PC-9 (cell line): ENCODE measurements at regions not wholly inside any gene's neighbourhood (a gene's known extent, or its start where the extent isn't known, plus 50 kb on each side); places are given as distances from the start of the nearest gene placed in this dataset.

ENCODE experiments used
- BruUV-seq: library from RNA; stranded (reverse); fragments of 400-500 nt; replicated peaks from 2 replicates; lab custom pipeline; 2021; lab: Mats Ljungman, UMichigan
- CTCF ChIA-PET: fragments of 300-600 bp; sonication (Branson Sonifier 250); formaldehyde crosslinking; loops from one replicate; lab custom pipeline; 2022; ENCODE audit warnings: antibody characterized with exemption; lab: Charles Lee
- POLR2A ChIA-PET: fragments of 300-600 bp; sonication (Branson Sonifier 250); formaldehyde crosslinking; loops from one replicate; lab custom pipeline; 2022; ENCODE audit warnings: antibody characterized with exemption; ENCODE audit not compliant: unreplicated experiment; lab: Charles Lee
- DNase-seq, 2 experiments: peaks; one replicate each; pipeline versions ENCODE4 v3.0.0 to v3.0.0-alpha.2; 2015 to 2022; ENCODE audit warnings: mixed read lengths in 1 of 2
- H2AFZ ChIP-seq: fragments of 200-600 bp; sonication (generic); 2 replicates; pipeline ENCODE4 v1.8.1; 2017; ENCODE audit warnings: antibody characterized with exemption
- H3F3A ChIP-seq: fragments of 200-600 bp; sonication (generic); 2 replicates; pipeline ENCODE4 v1.8.1; 2017; ENCODE audit warnings: antibody characterized with exemption, mild to moderate bottlenecking, low read depth; ENCODE audit not compliant: insufficient read depth
- H3K27ac ChIP-seq: fragments of 200-600 bp; sonication (generic); 2 replicates; pipeline ENCODE4 v1.6.1; 2016; ENCODE audit warnings: mixed run types
- H3K27me3 ChIP-seq: fragments of 200-600 bp; sonication (generic); 2 replicates; pipeline ENCODE4 v1.6.1; 2016; ENCODE audit warnings: low read depth, mixed run types; ENCODE audit not compliant: insufficient read depth
- H3K36me3 ChIP-seq: fragments of 200-600 bp; sonication (generic); 2 replicates; pipeline ENCODE4 v1.6.1; 2016; ENCODE audit warnings: low read depth, mixed run types
- H3K4me1 ChIP-seq: fragments of 200-600 bp; sonication (generic); replicated peaks from 2 replicates; pipeline ENCODE4 v1.6.1; 2016; ENCODE audit warnings: mixed run types; ENCODE audit not compliant: insufficient read depth
- H3K4me2 ChIP-seq: fragments of 200-600 bp; sonication (generic); 2 replicates; pipeline ENCODE4 v1.6.1; 2017; ENCODE audit warnings: mixed run types
- H3K4me3 ChIP-seq: fragments of 200-600 bp; sonication (generic); 2 replicates; pipeline ENCODE4 v1.6.1; 2016; ENCODE audit warnings: mixed run types
- H3K79me2 ChIP-seq: fragments of 200-600 bp; sonication (generic); 2 replicates; pipeline ENCODE4 v1.6.1; 2017; ENCODE audit warnings: low read depth, mixed run types
- H3K9me2 ChIP-seq: fragments of 200-600 bp; sonication (generic); 2 replicates; pipeline ENCODE4 v1.8.1; 2017; ENCODE audit warnings: mild to moderate bottlenecking; ENCODE audit not compliant: insufficient read depth
- H3K9me3 ChIP-seq: fragments of 200-600 bp; sonication (generic); 2 replicates; pipeline ENCODE4 v1.8.1; 2016; ENCODE audit warnings: low read depth; ENCODE audit not compliant: insufficient read depth
- H4K20me1 ChIP-seq: fragments of 200-600 bp; sonication (generic); 2 replicates; pipeline ENCODE4 v1.8.1; 2017; ENCODE audit not compliant: insufficient read depth
- EZH2 ChIP-seq: fragments of 200-600 bp; sonication (generic); IDR thresholded peaks from 2 replicates; pipeline ENCODE4 v1.8.0; 2017; ENCODE audit warnings: antibody characterized with exemption, low read depth
- intact Hi-C: fragments of 100-400 bp; cut with micrococcal nuclease; formaldehyde crosslinking; loops from one replicate; pipeline ENCODE4 v1.10.0; 2022; ENCODE audit not compliant: unreplicated experiment
- TF ChIP-seq, protein P1 (sequence below): fragments of 200-600 bp; sonication (generic); conservative IDR thresholded peaks from 2 replicates; pipeline ENCODE4 v1.6.1; 2017; ENCODE audit warnings: mixed run types, antibody characterized with exemption, mild to moderate bottlenecking, moderate library complexity

DNA sequence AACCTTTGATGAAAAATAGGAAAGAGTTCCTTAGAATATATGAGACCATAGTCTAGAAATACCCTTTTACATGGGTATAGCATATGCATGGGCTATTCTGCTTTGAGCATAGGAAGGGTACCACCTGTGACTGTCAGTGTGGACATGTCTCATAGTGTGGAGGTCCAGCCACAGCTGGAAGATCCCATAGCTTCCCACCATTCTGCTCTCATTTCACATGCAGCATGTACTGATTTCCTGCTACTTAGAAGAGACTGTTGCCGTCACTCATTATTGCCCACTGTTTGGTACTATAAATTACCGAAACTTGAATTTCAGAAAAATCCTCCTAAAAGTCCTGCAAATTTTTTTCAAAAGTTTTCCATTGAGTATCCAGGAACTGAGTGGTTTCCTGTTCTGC is 477.8 kb upstream of the DAB2 start:
- intact Hi-C loops = no loop called here
- Histone ChIP-seq H4K20me1 (no peaks in the 10 kb centered on the region), H3K4me3 (no peak overlapping the region), H3K27ac (no peak overlapping the region), H3K36me3 (no peaks in the 10 kb centered on the region), H3K27me3 (no peaks in the 10 kb centered on the region), H3F3A (no peaks in the 10 kb centered on the region), H3K4me2 (no peak overlapping the region), H3K9me3 (no peaks in the 10 kb centered on the region), H3K4me1 (no peaks in the 10 kb centered on the region), H3K9me2 (no peaks in the 10 kb centered on the region), H3K79me2 (no peaks in the 10 kb centered on the region), H2AFZ (no peak overlapping the region)
- POLR2A ChIA-PET = interaction anchor here (0.6 kb wide), 1 partner anchor 303 kb away, joined by 9 read pairs; no protein-coding TSS in a partner anchor
- CTCF ChIA-PET = no interaction called here
- DNase-seq = no peak
- TF ChIP-seq, protein P1, sequence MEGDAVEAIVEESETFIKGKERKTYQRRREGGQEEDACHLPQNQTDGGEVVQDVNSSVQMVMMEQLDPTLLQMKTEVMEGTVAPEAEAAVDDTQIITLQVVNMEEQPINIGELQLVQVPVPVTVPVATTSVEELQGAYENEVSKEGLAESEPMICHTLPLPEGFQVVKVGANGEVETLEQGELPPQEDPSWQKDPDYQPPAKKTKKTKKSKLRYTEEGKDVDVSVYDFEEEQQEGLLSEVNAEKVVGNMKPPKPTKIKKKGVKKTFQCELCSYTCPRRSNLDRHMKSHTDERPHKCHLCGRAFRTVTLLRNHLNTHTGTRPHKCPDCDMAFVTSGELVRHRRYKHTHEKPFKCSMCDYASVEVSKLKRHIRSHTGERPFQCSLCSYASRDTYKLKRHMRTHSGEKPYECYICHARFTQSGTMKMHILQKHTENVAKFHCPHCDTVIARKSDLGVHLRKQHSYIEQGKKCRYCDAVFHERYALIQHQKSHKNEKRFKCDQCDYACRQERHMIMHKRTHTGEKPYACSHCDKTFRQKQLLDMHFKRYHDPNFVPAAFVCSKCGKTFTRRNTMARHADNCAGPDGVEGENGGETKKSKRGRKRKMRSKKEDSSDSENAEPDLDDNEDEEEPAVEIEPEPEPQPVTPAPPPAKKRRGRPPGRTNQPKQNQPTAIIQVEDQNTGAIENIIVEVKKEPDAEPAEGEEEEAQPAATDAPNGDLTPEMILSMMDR = no peak
- TF ChIP-seq EZH2 = no peak
- BruUV-seq = no TSS peak

DNA sequence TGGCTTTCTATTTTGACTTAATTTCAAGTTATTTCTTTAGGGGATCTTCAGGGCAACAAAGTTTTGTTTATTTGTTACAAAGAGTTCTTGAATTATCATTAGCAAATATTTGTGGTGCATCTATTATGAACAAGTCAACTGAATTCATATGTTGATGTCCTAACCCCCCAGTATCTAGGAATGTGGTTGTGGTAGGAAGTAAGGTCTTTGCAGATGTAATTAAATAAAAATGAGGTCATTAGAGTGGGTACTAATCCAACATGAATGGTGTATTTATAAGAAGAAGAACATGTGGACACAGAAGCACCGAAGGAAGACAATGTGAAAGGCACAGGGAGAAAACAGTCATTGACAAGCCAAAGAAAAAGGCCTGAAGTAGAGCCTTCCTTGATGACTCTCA is 474.0 kb upstream of the DAB2 start:
- no peaks in the 10 kb centered on the region for H3F3A ChIP-seq
- no peak overlapping the region for H3K4me2 ChIP-seq
- H3K27me3 ChIP-seq = no peaks in the 10 kb centered on the region
- no peak overlapping the region for H3K4me3 ChIP-seq
- ChIA-PET POLR2A (no interaction called here), CTCF (no interaction called here)
- BruUV-seq = no TSS peak
- H2AFZ ChIP-seq = no peak overlapping the region
- H4K20me1 ChIP-seq = no peaks in the 10 kb centered on the region
- H3K9me2 ChIP-seq = no peaks in the 10 kb centered on the region
- no peak for DNase-seq
- H3K9me3 ChIP-seq = no peaks in the 10 kb centered on the region
- TF ChIP-seq, protein P1 = no peak
- no peak for TF ChIP-seq EZH2
- intact Hi-C loops = no loop called here
- no peak overlapping the region for H3K27ac ChIP-seq
- H3K36me3 ChIP-seq = no peaks in the 10 kb centered on the region
- no peaks in the 10 kb centered on the region for H3K4me1 ChIP-seq
- no peaks in the 10 kb centered on the region for H3K79me2 ChIP-seq

DNA sequence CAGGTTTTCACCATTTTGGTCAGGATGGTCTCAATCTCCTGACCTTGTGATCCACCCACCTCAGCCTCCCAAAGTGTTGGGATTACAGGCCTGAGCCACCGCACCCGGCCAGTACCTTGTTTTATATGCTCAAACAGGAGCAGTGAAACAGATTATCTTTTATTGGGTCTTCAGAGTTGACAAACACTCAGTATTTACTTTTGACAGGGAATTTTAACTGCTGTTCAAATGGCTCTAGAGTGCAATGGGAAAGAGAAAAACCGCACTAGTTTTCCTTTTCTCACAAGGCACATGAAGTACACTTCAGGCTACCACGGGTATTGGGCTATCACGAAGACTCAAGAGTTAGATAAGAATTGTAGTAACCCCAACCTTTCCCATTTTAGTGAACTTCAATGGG is 471.9 kb upstream of the DAB2 start:
- BruUV-seq = no TSS peak
- Histone ChIP-seq H3K9me3 (no peaks in the 10 kb centered on the region), H3K36me3 (no peaks in the 10 kb centered on the region), H3K4me3 (no peak overlapping the region), H3K4me2 (no peak overlapping the region), H3K4me1 (no peaks in the 10 kb centered on the region), H3K9me2 (no peaks in the 10 kb centered on the region), H3F3A (no peaks in the 10 kb centered on the region), H3K27ac (no peak overlapping the region), H4K20me1 (no peaks in the 10 kb centered on the region), H2AFZ (no peak overlapping the region), H3K27me3 (no peaks in the 10 kb centered on the region), H3K79me2 (no peaks in the 10 kb centered on the region)
- ChIA-PET CTCF (no interaction called here), POLR2A (no interaction called here)
- DNase-seq = no peak
- no peak for TF ChIP-seq EZH2
- TF ChIP-seq, protein P1 = no peak
- intact Hi-C loops = no loop called here
